GM21786 (cell line): ENCODE measurements at regions not wholly inside any gene's neighbourhood (a gene's known extent, or its start where the extent isn't known, plus 50 kb on each side); places are given as distances from the start of the nearest gene placed in this dataset.
"Not testable (repeated sequence)": the region's sequence is repeated elsewhere in the genome, so short reads cannot be mapped to it uniquely, and the experiment has no call there.

Experiments
- ATAC-seq: cut with Tn5 transposase; IDR thresholded peaks from one replicate; pipeline ENCODE4 v1.9.1; 2021; ENCODE audit not compliant: unreplicated experiment

GRCh38 chr13:78098249-78098648 is 179.6 kb upstream of the EDNRB start:
- no peak for ATAC-seq

GRCh38 chr13:78096221-78096620 is 177.6 kb upstream of the EDNRB start:
- no peak for ATAC-seq

GRCh38 chr13:78087966-78088678 is 169.5 kb upstream of the EDNRB start:
- no peak for ATAC-seq

- no peak for ATAC-seq
Measured at GRCh38 chr13:78085434-78086225, 167.0 kb upstream of the EDNRB start.

- no peak for ATAC-seq
Measured at GRCh38 chr13:78084401-78084800, 165.8 kb upstream of the EDNRB start.

GRCh38 chr13:78078168-78078567 is 159.5 kb upstream of the EDNRB start:
- no peak for ATAC-seq

- ATAC-seq: no peak
Measured at GRCh38 chr13:78067290-78067689, 148.7 kb upstream of the EDNRB start.

- no peak for ATAC-seq
Measured at GRCh38 chr13:78065141-78065540, 146.5 kb upstream of the EDNRB start.

GRCh38 chr13:78061806-78062205 is 143.2 kb upstream of the EDNRB start:
- no peak for ATAC-seq

- no peak for ATAC-seq
Measured at GRCh38 chr13:78060966-78061365, 142.3 kb upstream of the EDNRB start.

GRCh38 chr13:78056865-78057264 is 138.2 kb upstream of the EDNRB start:
- not testable (repeated sequence) for ATAC-seq

GRCh38 chr13:78054157-78054556 is 135.5 kb upstream of the EDNRB start:
- ATAC-seq: no peak

- no peak for ATAC-seq
Measured at GRCh38 chr13:78047151-78047550, 128.5 kb upstream of the EDNRB start.

GRCh38 chr13:78046331-78046730 is 127.7 kb upstream of the EDNRB start:
- ATAC-seq: peak; percentile 87

GRCh38 chr13:78045916-78046315 is 127.3 kb upstream of the EDNRB start:
- peak; percentile 23 for ATAC-seq

GRCh38 chr13:78041366-78041765 is 122.7 kb upstream of the EDNRB start:
- not testable (repeated sequence) for ATAC-seq

GRCh38 chr13:78040205-78040830 is 121.7 kb upstream of the EDNRB start:
- no peak for ATAC-seq

- ATAC-seq: no peak
Measured at GRCh38 chr13:78036841-78037240, 118.2 kb upstream of the EDNRB start.

- ATAC-seq: no peak
Measured at GRCh38 chr13:78035500-78035899, 116.9 kb upstream of the EDNRB start.

GRCh38 chr13:78033509-78033908 is 114.9 kb upstream of the EDNRB start:
- ATAC-seq: no peak

- ATAC-seq: no peak
Measured at GRCh38 chr13:78032132-78032531, 113.5 kb upstream of the EDNRB start.

GRCh38 chr13:78030341-78030896 is 111.8 kb upstream of the EDNRB start:
- ATAC-seq: no peak
